GM21529 (cell line): ENCODE measurements at regions not wholly inside any gene's neighbourhood (a gene's known extent, or its start where the extent isn't known, plus 50 kb on each side); places are given as distances from the start of the nearest gene placed in this dataset.
"Not testable (repeated sequence)": the region's sequence is repeated elsewhere in the genome, so short reads cannot be mapped to it uniquely, and the experiment has no call there.

Source experiments
- ATAC-seq: cut with Tn5 transposase; IDR thresholded peaks from one replicate; pipeline ENCODE4 v1.9.1; 2021; ENCODE audit not compliant: unreplicated experiment

DNA sequence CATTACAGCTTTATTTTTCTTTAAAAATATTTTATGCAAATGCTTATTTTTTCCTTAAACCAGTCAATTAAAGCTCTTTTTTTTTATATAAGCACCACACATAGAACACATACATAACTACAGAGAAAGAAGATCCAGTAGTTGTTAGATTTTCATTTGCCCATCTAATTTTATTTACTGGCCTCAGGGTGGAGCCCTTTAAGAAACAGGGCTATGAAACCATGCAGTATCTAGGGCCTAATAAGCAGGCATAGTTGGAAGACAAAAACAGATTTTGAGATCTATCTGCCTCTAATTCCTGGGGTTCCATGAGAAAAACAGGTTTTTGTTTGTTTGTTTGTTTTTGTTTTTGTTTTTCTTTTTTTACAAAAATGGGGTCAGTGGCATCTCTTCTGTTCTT lies 120.6 kb downstream of the BCHE start:
- ATAC-seq = no peak

DNA sequence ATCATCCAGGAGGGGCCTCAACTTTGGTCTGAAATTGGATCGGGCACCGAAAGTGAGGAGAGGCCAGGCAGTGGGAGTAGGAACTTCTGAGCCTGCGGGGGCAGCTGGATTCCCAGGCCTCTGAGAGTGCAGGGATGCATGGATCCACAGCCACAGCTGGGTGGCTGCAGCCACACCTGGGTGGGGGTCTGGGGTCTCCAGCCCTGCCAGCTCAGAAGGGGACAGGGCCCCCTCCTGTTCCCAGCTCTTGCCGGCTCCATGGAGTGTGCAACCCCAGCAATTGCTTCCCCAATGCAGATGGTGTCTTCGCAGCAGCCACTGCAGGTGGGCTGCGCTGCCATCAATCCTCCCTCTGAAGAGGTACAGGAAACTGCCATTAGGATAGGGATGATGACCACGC lies 123.7 kb downstream of the BCHE start:
- ATAC-seq = no peak

DNA sequence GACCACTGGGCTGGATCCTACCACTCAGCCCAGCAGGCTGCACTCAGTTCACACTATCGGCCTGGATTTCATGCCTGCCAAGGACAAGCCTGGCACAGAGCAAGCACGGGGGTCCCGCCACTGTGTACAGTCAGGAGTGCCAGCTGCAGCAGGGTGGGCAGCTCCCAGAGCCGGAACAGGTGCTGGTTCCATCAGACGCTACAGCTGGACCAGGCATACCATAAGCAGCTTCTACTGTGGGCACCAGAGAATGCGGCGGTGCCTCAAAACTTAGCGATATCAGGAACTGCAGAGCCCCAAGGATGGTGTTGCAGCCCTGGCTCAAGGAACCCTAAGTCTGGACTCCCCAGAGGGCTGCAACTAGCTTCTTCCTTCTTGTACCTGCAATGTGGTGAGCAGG lies 124.8 kb downstream of the BCHE start:
- ATAC-seq = no peak

DNA sequence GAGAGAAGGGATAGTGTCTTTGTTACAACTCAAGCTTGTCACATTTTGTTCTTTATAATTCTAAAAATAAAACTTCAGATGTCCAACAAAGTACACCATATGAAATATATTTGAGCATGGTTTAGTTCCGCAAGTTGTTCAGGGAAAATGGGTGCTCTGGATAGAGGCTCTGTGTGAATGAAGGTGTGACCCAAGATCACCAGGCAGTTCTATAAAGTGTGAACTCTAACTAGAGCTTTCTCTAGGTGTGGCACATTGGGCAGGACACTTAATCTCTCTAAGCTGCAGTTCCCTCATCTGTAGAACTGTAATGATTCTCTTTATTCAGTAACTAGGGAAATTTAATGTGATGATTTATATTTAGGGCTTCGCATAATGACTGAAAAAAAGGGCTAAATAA lies 139.3 kb downstream of the BCHE start:
- no peak for ATAC-seq

DNA sequence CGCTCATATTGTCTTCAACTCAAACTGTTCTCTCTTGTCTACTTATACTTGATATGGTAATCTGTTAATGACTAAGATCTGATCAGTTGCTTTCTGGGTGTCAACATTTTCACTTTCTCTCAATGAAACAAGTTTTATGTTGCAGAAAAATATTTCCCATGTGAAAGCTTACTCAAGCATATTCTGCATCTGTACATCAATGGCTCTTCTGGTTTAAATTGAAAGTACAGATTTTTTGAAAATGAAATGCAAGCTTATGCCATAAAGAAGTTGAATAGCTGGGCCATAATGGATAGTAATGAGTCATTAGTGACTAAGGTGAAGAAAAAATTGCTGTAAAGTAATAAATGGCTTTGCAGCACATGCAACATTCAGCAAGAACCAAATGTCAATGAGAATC lies 140.7 kb downstream of the BCHE start:
- no peak for ATAC-seq

DNA sequence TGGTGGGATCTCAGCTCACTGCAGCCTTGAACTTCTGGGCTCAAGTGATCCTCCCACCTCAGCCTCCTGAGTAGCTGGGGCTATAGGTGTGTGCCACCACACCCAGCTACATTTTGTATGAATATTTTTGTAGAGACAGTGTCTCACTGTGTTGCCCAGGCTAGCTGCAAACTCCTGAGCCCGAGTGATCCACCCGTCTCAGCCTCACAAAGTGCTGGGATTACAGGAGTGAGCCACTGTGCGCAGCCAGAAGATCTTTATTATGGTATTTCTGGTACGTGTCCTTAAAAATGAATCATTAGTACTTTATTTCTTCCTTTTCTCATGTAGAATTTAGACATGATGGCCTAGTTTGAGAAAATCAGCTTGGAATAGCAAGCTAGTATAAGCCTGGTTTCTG lies 153.3 kb downstream of the BCHE start:
- ATAC-seq = no peak

DNA sequence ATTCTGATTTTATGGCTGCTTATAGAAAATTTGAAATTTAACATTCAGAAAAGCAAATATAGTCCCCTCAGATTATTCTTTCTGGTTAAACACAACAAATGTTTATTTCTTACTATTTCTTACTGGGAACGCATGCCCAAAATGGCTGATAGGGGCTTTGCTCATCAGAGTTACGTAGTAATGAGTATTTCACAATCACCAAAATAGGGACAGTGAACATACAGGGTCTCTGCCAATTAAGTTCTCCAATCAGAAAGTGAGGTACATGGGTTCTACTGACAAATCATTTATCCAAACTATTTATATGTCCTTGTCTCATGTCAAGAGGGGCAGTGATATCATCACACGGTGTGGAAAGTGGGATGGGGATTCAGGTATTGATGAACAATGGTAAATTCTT lies 154.5 kb downstream of the BCHE start:
- no peak for ATAC-seq

DNA sequence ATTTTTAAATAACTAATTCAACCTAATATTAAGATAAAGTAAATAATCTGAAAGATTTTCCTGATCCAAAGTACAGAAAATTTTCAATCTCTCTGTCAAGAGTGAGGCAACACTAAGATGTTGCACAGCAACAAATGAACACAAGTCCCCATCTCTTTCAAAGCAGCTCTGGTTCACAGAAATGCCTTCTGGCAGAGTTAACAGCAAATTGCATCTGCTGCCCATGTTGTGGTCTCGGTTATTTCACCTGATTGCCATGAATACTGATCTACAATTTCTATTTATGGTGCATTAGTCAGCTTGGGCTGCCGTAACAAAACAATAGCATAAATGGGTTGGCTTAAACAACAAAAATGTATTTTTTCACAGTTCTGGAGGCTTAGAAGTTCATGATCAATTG lies 167.3 kb downstream of the BCHE start:
- ATAC-seq = no peak

DNA sequence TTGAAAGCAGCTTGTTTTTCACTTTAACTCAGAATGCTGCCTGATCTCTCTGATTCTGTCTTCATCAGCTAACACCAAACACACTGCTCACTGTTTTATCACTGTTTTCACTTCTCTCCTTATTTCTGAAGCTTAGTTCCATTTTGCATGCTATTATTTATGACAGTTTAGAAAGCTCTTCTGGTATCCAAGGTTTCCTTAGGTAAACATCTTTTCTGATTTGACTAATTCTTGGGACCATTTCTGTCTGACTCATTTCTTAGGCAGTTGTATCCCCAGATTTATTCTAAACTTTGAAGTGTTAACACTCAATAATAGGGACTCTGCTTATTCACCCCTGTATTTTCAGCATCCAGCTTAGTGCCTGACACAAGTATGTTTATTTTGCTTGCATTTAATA lies 167.7 kb downstream of the BCHE start:
- ATAC-seq = no peak

DNA sequence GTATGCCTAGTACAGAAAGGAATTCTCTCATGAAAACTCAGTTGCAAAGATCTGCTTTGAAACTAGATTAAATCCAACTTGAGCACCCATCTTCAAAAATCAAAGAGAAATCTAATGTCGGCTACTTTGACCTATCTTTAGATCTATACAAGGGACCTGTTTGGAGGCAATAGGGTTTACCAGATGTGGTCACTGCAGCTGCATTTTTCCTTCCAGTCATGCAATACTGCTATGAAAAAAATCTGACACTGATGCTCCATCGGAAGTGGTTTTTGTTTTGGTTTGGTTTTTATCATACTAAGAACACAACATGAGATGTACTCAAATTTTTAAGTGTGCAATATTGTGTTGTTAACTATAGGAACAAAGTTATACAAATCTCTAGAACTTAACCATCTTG lies 169.5 kb downstream of the BCHE start:
- ATAC-seq = no peak

DNA sequence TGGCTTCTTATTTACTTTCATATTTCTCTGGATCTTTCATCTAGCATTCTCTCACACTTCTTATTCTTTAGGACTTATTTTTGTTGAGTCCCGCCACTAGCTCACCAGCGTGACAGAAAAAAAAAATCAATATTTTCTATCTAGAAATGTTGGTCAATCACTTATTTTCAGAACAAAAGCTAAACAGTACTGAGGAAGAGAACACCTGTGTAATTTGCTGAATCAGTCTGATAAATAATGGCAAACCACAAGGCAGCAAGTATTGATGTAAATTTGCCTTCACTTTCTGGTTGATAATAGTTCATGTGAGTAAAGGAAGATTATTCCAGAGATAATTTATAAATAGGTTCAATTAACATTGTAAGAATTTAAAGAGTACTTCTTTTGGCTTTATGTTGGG lies 179.2 kb downstream of the BCHE start:
- ATAC-seq = no peak

DNA sequence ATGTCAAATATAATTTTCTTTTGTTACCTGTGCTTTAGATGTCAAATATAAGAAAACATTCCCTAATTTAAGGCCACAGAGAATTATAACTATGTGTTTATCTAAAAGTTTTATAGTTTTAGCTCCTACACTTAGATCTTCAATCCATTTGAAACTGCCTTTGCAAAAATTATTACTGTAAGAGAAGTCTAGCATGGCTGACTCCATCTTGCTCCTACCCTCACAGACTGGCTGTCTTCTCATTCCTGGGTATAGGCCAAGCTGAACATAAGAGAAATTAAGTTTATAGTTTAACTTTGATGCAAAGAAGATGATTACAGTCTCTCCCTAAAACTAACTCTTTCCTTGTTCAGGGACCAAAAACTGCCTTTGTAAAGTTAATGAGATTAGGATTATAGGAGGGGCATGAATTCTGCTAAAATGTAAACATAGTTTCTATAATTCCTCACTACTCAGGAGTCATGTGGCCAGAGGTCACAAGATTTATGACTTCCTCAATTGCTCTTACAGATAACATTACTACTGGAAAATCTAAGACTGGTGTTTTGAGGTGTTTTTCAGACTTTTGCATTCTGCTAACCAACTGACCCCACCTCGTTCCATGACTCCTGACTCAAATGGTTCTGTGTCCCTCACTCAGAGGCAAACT lies 184.0 kb downstream of the BCHE start:
- no peak for ATAC-seq

DNA sequence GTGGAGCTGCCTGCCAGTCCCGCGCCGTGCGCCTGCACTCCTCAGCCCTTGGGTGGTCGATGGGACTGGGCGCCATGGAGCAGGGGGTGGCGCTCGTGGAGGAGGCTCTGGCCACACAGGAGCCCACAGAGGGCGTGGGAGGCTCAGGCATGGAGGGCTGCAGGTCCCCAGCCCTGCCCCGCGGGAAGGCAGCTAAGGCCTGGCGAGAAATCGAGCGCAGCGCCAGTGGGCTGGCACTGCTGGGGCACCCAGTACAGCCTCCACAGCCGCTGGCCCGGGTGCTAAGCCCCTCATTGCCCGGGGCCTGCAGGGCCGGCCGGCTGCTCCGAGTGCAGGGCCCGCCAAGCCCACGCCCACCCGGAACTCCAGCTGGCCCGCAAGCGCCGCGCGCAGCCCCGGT lies 187.9 kb downstream of the BCHE start:
- ATAC-seq = not testable (repeated sequence)

DNA sequence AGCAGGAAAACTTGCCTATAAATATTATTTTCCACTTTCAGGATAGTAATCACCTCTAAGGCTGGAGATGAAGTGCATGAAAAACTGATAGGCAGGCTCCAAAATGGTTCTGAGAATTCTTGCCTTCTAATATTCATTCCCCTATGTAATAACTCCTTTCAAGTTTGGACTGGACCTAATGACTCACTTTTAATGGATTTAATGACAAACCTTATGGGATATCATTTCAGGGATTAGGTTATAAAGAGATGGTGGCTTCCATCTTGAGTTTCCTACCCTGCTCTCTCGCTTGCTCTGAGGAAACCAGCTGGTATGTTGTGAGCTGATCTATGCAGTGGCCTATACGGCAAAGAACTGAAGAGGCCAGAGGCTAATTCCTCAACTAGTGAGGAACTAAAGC lies 192.0 kb downstream of the BCHE start:
- ATAC-seq = no peak

DNA sequence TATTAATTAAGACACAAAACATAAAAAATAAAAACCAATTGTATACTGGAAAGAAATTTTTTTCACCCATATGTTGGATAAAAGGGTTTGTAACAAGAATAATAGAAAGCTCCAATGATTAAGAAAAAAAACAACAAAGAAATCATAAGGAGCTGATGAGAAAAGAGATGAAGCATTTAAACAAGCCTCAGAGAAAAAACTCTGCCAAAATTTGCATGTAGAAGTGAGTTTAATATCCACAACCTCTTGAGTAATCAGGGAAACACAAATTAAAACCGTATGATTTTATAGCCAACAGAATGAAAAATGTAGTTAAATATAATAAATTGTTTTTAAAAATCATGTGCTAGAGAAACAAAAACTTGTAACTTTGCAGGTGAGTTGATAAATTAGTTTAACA lies 192.9 kb downstream of the BCHE start:
- no peak for ATAC-seq

DNA sequence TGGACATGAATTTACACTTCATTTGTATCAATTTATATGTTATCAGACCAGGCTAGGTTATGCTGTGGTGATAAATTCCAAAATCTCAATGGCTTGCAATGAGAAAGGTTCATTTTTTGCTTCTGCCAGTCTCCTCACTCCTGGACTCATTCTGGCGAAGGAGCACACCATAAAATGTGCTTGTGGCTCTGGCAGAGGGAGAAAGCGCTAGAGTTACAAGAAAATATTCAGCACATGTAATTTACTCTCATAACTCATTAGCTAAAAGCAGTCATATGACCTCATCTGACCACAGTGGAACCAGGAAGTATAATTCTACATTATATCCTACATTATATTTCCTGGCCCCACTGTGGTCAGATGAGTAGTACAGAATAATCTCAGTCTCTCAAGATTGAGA lies 193.8 kb downstream of the BCHE start:
- ATAC-seq = no peak

DNA sequence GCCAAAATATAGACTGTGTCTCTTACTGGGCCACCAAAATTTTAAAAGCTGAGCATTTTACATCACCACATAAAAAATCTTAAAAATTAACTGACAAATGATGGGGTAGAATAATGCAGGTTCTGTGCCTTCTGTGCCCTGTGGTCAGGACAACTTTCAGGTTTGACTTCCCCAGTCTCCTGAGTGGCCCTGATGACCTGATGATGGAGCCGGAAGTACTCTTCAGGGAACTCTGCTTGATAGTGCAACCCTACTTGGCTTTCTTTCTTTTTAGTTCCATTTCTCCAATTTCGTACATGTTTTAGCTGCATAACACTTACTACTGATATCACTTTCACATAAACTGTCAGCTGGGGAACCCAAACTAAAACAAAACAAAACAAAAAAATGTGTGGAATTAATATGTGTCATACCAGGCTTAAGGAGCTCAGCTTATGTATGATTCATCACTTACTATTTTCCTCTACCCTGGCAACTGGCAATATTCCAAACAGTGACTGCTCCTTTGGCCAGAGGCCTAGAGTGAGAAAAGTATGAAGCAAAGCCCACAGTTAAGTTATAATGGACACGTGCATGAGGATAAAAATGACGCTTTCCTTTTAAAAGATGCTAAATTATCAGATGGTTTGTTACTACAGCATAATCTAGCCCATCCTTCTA lies 194.3 kb downstream of the BCHE start:
- no peak for ATAC-seq

DNA sequence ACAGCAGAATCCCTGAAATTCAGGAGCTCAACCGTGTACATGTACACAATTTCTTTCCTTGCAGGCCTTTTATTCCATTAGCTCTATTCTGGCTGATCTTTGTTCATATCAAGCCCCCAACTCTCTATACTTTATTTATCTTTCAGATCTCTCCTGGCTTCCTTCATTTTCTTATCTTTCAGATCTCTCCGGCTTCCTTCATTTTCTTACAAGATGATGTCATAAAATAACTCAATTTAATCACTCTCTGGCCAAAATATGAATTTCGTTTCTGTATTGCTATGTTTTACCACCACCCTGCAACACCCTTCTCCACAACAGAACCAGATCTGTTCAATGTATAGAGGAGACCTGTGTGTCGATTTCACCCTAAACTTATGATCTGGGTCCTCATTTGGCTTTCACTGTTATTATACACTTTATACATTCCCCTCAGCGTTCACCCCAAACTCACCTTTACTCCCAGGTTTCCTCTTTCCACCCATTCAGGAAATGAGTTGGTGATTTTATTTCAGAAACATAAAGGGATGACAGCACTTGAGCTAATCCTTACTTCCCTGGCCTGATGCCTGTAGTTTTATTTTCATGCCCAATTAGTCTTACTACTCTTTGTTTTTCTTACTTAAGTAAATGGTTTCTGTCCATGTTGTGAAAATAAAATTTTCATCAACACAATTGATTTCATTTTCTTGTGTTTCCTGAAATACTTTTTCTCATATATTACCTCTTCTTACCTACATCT lies 195.5 kb downstream of the BCHE start:
- ATAC-seq = no peak

DNA sequence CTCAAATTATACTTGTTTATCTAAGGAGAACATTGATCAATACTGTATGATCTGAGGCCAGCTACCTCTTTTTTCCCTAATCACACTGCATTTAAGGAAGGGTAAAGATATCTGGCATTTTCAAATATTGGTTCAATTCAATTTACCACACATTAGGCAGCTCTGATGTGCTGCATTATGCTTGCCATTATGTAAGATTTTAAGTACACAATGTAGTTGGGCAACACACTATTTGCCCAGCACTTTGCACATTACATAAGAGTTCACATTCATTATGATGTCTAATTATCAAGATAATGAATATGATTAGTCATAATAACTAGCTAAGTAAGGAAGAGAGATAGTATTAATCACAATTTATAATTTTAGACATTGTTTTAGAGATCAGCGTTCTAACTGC lies 196.3 kb downstream of the BCHE start:
- ATAC-seq = no peak

DNA sequence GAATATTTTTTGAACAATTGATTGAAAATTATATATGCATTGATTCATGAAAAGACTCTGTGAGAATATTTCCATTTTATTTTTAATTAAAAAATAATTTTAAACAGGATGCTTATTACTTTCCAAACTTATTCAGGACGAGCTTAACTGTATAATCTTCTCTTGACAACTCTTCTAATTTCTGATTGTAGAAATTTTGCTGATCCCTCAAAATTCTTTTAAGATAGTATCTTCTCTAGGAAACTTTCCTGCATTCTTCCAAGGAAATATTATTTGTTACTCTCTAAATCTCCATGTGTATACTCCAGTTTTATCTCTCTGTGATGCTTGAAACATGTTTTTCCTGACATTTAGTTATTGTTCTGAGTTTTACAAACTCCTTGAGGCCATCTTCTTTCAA lies 197.2 kb downstream of the BCHE start:
- ATAC-seq = no peak

DNA sequence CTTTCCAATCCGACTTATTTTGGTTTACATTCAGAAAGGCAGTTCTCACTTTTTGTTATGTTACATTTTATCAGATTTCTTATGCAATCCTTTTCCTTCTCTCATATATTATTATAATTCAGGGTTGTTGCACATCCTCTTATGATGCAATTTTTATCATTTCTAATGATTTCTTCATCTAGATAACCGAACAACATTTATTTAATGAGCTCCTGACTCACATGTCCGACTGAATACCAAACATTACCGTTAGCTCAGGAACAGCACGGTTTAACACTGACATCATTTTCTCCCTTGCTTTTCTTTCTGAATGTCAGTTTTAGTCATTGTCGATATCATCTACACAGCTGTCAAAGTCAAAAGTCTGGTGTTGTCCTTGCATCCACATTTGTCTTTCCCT lies 199.2 kb downstream of the BCHE start:
- no peak for ATAC-seq

DNA sequence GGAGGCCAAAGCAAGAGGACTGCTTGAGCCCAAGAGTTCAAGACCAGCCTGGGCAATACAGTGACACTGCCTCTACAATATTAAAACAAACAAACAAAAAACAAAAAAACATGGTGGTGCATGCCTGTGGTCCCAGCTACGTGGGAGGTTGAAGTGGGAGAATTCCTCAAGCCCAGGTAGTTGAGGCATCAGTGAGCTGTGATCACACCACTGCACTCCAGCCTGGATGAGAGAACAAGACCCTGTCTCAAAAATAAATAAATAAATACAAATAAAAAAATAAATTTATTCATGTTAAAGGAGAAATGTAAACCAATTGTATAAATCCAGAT lies 200.6 kb downstream of the BCHE start:
- no peak for ATAC-seq
